OCI-LY7 (cell line): ENCODE measurements at regions not wholly inside any gene's neighbourhood (a gene's known extent, or its start where the extent isn't known, plus 50 kb on each side); places are given as distances from the start of the nearest gene placed in this dataset.

Experiments
- BruUV-seq: library from RNA; stranded (reverse); fragments of 400-500 nt; replicated peaks from 2 replicates; lab custom pipeline; 2021; lab: Mats Ljungman, UMichigan
- CTCF ChIA-PET: fragments of 300-600 bp; sonication (Branson Sonifier 250); formaldehyde crosslinking; loops from one replicate; lab custom pipeline; 2022; ENCODE audit warnings: antibody characterized with exemption; ENCODE audit not compliant: unreplicated experiment; lab: Charles Lee
- POLR2A ChIA-PET: fragments of 300-600 bp; sonication (Branson Sonifier 250); formaldehyde crosslinking; loops from one replicate; lab custom pipeline; 2022; ENCODE audit warnings: antibody characterized with exemption; lab: Charles Lee
- DNase-seq: peaks from one replicate; pipeline ENCODE4 v3.0.0-alpha.2; 2015; ENCODE audit warnings: low spot score
- H2AFZ ChIP-seq: fragments of 200-600 bp; sonication (generic), shearing (Covaris generic); 2 replicates; pipeline ENCODE4 v1.6.1; 2014; ENCODE audit warnings: mild to moderate bottlenecking, antibody characterized with exemption, low read length, moderate library complexity
- H3K27ac ChIP-seq: fragments of 200-600 bp; sonication (generic); 2 replicates; pipeline ENCODE4 v1.5.1; 2014; ENCODE audit warnings: mixed run types, low read depth, mild to moderate bottlenecking, moderate library complexity, low read length, inconsistent platforms; ENCODE audit not compliant: poor library complexity, severe bottlenecking
- H3K36me3 ChIP-seq: fragments of 200-600 bp; sonication (generic); 2 replicates; pipeline ENCODE4 v1.6.1; 2014; ENCODE audit warnings: mild to moderate bottlenecking, antibody characterized with exemption, low read length, moderate library complexity, mixed read lengths; ENCODE audit not compliant: insufficient read depth
- H3K4me1 ChIP-seq: fragments of 200-600 bp; sonication (generic); 2 replicates; pipeline ENCODE4 v1.5.1; 2014; ENCODE audit warnings: mild to moderate bottlenecking, low read length; ENCODE audit not compliant: insufficient read depth, poor library complexity, severe bottlenecking
- H3K4me2 ChIP-seq: fragments of 200-600 bp; sonication (generic); 2 replicates; pipeline ENCODE4 v1.6.1; 2014; ENCODE audit warnings: mild to moderate bottlenecking, low read length
- H3K4me3 ChIP-seq: fragments of 200-600 bp; sonication (generic); 2 replicates; pipeline ENCODE4 v1.5.1; 2014; ENCODE audit warnings: mild to moderate bottlenecking, low read depth, low read length; ENCODE audit not compliant: poor library complexity, severe bottlenecking
- H3K79me2 ChIP-seq: fragments of 200-600 bp; sonication (generic); 2 replicates; pipeline ENCODE4 v1.6.1; 2016; ENCODE audit warnings: low read depth, mild to moderate bottlenecking, low read length, moderate library complexity, mixed read lengths; ENCODE audit not compliant: insufficient read depth
- H3K9me2 ChIP-seq: fragments of 200-600 bp; sonication (generic); 2 replicates; pipeline ENCODE4 v1.6.1; 2016; ENCODE audit warnings: mild to moderate bottlenecking, low read length, mixed read lengths; ENCODE audit not compliant: insufficient read depth
- H3K9me3 ChIP-seq: fragments of 200-600 bp; sonication (generic); 2 replicates; pipeline ENCODE4 v1.6.1; 2014; ENCODE audit warnings: mild to moderate bottlenecking, mixed run types, low read length, mixed read lengths
- H4K20me1 ChIP-seq: fragments of 200-600 bp; sonication (generic); 2 replicates; pipeline ENCODE4 v1.6.1; 2014; ENCODE audit warnings: mild to moderate bottlenecking, antibody characterized with exemption, low read length, moderate library complexity, mixed read lengths; ENCODE audit not compliant: insufficient read depth
- EZH2phosphoT487 ChIP-seq: fragments of 200-600 bp; sonication (generic); IDR thresholded peaks from 2 replicates; pipeline ENCODE4 v1.6.1; 2018; ENCODE audit warnings: low read depth, borderline replicate concordance, mild to moderate bottlenecking, mixed run types, antibody characterized with exemption, low read length, moderate library complexity, mixed read lengths
- intact Hi-C: fragments of 100-400 bp; cut with micrococcal nuclease; formaldehyde crosslinking; loops from one replicate; pipeline ENCODE4 v1.10.0; 2022; ENCODE audit not compliant: unreplicated experiment
- TF ChIP-seq, protein P1 (sequence below): fragments of 200-600 bp; sonication (generic); conservative IDR thresholded peaks from 2 replicates; pipeline ENCODE4 v1.5.1; 2014; ENCODE audit warnings: mild to moderate bottlenecking, antibody characterized with exemption, low read length, moderate library complexity, mixed read lengths

DNA sequence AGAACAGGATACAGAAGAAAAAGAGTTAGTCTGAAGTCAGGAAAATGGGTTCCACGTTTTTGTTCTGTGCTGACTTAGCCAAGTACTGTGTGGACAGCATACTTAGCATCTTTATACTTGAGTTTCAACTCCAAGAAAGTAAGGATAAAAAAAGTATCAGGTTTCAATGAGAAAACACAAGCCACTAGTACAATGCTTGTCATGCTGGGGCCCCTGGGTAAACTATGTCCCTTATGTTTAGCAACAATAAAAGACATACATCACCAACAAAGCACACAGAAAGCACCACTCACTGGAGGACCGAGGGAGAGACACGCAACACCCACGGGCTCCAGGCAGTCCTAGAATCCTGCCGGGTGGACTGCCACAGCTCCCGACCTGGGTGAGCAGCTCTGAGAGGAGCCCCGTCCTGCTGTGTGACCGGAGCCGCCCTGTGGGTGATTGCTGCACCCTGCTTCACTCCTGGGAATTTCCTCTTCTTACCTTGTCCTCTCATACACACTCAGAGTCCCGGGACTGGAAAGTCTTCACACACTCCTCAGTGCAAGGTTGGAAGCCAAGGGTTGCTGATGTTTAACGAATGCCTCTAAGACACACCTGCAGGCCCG, 890.5 kb downstream of the BRD1 start:
- H3K4me3 ChIP-seq = no peak overlapping the region
- BruUV-seq = no TSS peak
- H3K27ac ChIP-seq = no peak overlapping the region
- H3K36me3 ChIP-seq = no peaks in the 10 kb centered on the region
- H3K9me3 ChIP-seq = no peaks in the 10 kb centered on the region
- H3K9me2 ChIP-seq = no peaks in the 10 kb centered on the region
- no peak for DNase-seq
- no peak for TF ChIP-seq EZH2phosphoT487
- TF ChIP-seq, protein P1, sequence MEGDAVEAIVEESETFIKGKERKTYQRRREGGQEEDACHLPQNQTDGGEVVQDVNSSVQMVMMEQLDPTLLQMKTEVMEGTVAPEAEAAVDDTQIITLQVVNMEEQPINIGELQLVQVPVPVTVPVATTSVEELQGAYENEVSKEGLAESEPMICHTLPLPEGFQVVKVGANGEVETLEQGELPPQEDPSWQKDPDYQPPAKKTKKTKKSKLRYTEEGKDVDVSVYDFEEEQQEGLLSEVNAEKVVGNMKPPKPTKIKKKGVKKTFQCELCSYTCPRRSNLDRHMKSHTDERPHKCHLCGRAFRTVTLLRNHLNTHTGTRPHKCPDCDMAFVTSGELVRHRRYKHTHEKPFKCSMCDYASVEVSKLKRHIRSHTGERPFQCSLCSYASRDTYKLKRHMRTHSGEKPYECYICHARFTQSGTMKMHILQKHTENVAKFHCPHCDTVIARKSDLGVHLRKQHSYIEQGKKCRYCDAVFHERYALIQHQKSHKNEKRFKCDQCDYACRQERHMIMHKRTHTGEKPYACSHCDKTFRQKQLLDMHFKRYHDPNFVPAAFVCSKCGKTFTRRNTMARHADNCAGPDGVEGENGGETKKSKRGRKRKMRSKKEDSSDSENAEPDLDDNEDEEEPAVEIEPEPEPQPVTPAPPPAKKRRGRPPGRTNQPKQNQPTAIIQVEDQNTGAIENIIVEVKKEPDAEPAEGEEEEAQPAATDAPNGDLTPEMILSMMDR = no peak
- POLR2A ChIA-PET = no interaction called here
- no peaks in the 10 kb centered on the region for H4K20me1 ChIP-seq
- no peak overlapping the region for H2AFZ ChIP-seq
- H3K4me1 ChIP-seq = no peaks in the 10 kb centered on the region
- CTCF ChIA-PET = no interaction called here
- H3K79me2 ChIP-seq = no peaks in the 10 kb centered on the region
- intact Hi-C loops = no loop called here
- no peak overlapping the region for H3K4me2 ChIP-seq

DNA sequence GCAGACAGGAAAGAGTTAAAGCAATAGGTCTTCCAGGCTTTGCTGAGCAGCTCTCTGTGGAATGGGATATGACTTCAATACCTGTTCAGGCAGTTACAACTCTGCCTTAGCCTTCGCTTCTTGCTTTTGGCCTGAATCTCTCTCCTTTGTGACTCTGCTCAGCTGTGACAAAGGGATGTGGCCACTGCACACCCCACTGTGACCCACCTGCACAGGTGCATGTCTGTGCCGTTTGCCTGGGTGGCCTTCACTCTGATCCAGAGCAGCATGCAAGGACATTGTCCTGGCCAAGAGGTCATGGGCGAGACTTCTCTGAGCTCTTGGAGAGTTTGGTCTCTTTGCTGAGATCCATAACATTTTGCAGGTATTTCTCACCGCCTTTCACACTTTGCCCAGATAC, 891.3 kb downstream of the BRD1 start:
- H3K4me2 ChIP-seq = no peak overlapping the region
- H4K20me1 ChIP-seq = no peaks in the 10 kb centered on the region
- no peaks in the 10 kb centered on the region for H3K36me3 ChIP-seq
- no TSS peak for BruUV-seq
- TF ChIP-seq EZH2phosphoT487 = no peak
- TF ChIP-seq, protein P1 = no peak
- no peaks in the 10 kb centered on the region for H3K79me2 ChIP-seq
- no peaks in the 10 kb centered on the region for H3K4me1 ChIP-seq
- H3K9me3 ChIP-seq = no peaks in the 10 kb centered on the region
- CTCF ChIA-PET = no interaction called here
- intact Hi-C loops = no loop called here
- no peak overlapping the region for H3K27ac ChIP-seq
- POLR2A ChIA-PET = no interaction called here
- no peaks in the 10 kb centered on the region for H3K9me2 ChIP-seq
- H3K4me3 ChIP-seq = no peak overlapping the region
- no peak for DNase-seq
- H2AFZ ChIP-seq = no peak overlapping the region

DNA sequence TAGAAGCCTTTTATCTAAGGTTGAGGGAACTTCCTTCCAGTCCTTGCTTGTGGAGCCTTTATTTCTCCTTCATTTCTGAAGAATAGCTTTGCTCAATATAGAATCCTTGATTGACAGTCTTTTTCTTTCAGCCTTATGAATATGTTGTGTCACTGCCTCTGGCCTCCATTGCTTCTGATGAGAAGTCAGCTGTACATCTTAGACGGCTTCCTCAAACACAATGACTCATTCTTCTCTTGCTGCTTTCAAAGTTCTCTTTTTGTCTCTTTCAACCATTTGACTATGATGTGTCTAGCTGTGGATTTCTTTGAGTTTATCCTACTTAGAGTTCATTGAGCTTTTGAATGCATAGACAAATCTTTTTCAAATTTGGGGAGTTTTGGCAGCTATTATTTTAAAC, 893.2 kb downstream of the BRD1 start:
- Histone ChIP-seq H3K27ac (no peak overlapping the region), H3K36me3 (no peaks in the 10 kb centered on the region), H3K9me3 (no peaks in the 10 kb centered on the region), H3K4me3 (no peak overlapping the region), H3K4me2 (no peak overlapping the region), H2AFZ (no peak overlapping the region), H4K20me1 (no peaks in the 10 kb centered on the region), H3K79me2 (no peaks in the 10 kb centered on the region), H3K4me1 (no peaks in the 10 kb centered on the region), H3K9me2 (no peaks in the 10 kb centered on the region)
- BruUV-seq = no TSS peak
- TF ChIP-seq EZH2phosphoT487 = no peak
- TF ChIP-seq, protein P1 = no peak
- ChIA-PET CTCF (no interaction called here), POLR2A (no interaction called here)
- no peak for DNase-seq
- intact Hi-C loops = no loop called here
